Hepatocyte (in vitro differentiated cells): ENCODE measurements at regions not wholly inside any gene's neighbourhood (a gene's known extent, or its start where the extent isn't known, plus 50 kb on each side); places are given as distances from the start of the nearest gene placed in this dataset.
A peak's percentile ranks its signal among the peaks of the same experiment; 100 is the strongest.

Experiments
- DNase-seq: peaks from one replicate; pipeline ENCODE4 v3.0.0-alpha.2; 2016; ENCODE audit warnings: low spot score
- H2AFZ ChIP-seq: fragments of 200-600 bp; sonication (generic); 2 replicates; pipeline ENCODE4 v1.6.0; 2016; ENCODE audit warnings: antibody characterized with exemption, mild to moderate bottlenecking
- H3K27ac ChIP-seq: fragments of 200-600 bp; sonication (generic); 2 replicates; pipeline ENCODE4 v1.5.1; 2016; ENCODE audit warnings: mild to moderate bottlenecking
- H3K27me3 ChIP-seq: fragments of 200-600 bp; sonication (generic); 2 replicates; pipeline ENCODE4 v1.6.1; 2016
- H3K36me3 ChIP-seq: fragments of 200-600 bp; sonication (generic); replicated peaks from 2 replicates; pipeline ENCODE4 v1.5.1; 2016; ENCODE audit warnings: low read depth; ENCODE audit not compliant: insufficient read depth
- H3K4me1 ChIP-seq: fragments of 200-600 bp; sonication (generic); 2 replicates; pipeline ENCODE4 v1.5.1; 2016; ENCODE audit warnings: mild to moderate bottlenecking, moderate library complexity; ENCODE audit not compliant: insufficient read depth
- H3K4me2 ChIP-seq: fragments of 200-600 bp; sonication (generic); 2 replicates; pipeline ENCODE4 v1.6.0; 2016
- H3K4me3 ChIP-seq: fragments of 200-600 bp; sonication (generic); 2 replicates; pipeline ENCODE4 v1.5.1; 2016; ENCODE audit warnings: mild to moderate bottlenecking
- H3K79me2 ChIP-seq: fragments of 200-600 bp; sonication (generic); 2 replicates; pipeline ENCODE4 v1.6.0; 2017; ENCODE audit warnings: mild to moderate bottlenecking
- H3K9me2 ChIP-seq: fragments of 200-600 bp; sonication (generic); replicated peaks from 2 replicates; pipeline ENCODE4 v1.6.0; 2017; ENCODE audit warnings: mild to moderate bottlenecking; ENCODE audit not compliant: insufficient read depth
- H3K9me3 ChIP-seq: fragments of 200-600 bp; sonication (generic); 2 replicates; pipeline ENCODE4 v1.5.1; 2016; ENCODE audit warnings: low read depth, mild to moderate bottlenecking
- H4K20me1 ChIP-seq: fragments of 200-600 bp; sonication (generic); 2 replicates; pipeline ENCODE4 v1.6.0; 2016; ENCODE audit warnings: mild to moderate bottlenecking; ENCODE audit not compliant: insufficient read depth, poor library complexity, severe bottlenecking
- CTCF ChIP-seq: fragments of 200-600 bp; sonication (generic); IDR thresholded peaks from 2 replicates; pipeline ENCODE4 v1.5.1; 2016; ENCODE audit warnings: antibody characterized with exemption, mild to moderate bottlenecking; ENCODE audit not compliant: poor library complexity
- EZH2 ChIP-seq: fragments of 200-600 bp; sonication (generic); IDR thresholded peaks from 2 replicates; pipeline ENCODE4 v1.6.1; 2016; ENCODE audit warnings: antibody characterized with exemption, mild to moderate bottlenecking, borderline replicate concordance
- EZH2phosphoT487 ChIP-seq: fragments of 200-600 bp; sonication (generic); IDR thresholded peaks from one replicate; pipeline ENCODE4 v1.6.1; 2018; ENCODE audit warnings: antibody characterized with exemption, mild to moderate bottlenecking, low read depth, moderate library complexity; ENCODE audit not compliant: unreplicated experiment, severe bottlenecking
- WGBS: methylation state at CpG from one replicate; pipeline ENCODE4 v1.1.6; 2016; ENCODE audit warnings: low lambda C conversion rate; ENCODE audit errors: missing lambda C conversion rate; 5-methylcytosine and 5-hydroxymethylcytosine counted together

DNA sequence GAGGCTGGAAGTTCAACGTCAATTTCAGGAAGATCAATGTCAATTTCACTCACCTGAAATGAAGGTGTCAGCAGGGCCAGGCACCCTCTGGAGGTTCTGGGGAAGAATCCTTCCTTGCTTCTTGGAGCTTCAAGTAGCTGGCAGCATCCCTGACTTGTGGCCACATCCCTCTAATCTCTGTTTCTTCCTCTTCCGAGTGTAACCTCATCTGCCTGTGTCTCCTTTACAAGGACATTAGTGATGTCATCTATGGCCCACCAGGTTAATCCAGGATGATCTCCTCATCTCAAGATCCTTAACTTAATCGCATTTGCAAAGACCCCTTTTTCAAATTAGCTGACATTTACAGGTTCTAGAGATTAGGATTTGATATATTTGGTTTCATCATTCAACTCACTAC lies 240.8 kb upstream of the MTNR1B start:
- H4K20me1 ChIP-seq, result no peaks in the 10 kb centered on the region
- H3K4me1 ChIP-seq, result no peaks in the 10 kb centered on the region
- H2AFZ ChIP-seq, result no peak overlapping the region
- no peaks in the 10 kb centered on the region for H3K9me3 ChIP-seq
- H3K27me3 ChIP-seq, result no peaks in the 10 kb centered on the region
- no peak for DNase-seq
- no peak overlapping the region for H3K4me3 ChIP-seq
- no peaks in the 10 kb centered on the region for H3K36me3 ChIP-seq
- no peaks in the 10 kb centered on the region for H3K9me2 ChIP-seq
- no peaks in the 10 kb centered on the region for H3K79me2 ChIP-seq
- WGBS, result 63% methylated on average over 3 of the region's 3 CpGs
- TF ChIP-seq EZH2phosphoT487 (no peak), EZH2 (no peak), CTCF (no peak)
- no peak overlapping the region for H3K4me2 ChIP-seq
- H3K27ac ChIP-seq, result no peak overlapping the region

DNA sequence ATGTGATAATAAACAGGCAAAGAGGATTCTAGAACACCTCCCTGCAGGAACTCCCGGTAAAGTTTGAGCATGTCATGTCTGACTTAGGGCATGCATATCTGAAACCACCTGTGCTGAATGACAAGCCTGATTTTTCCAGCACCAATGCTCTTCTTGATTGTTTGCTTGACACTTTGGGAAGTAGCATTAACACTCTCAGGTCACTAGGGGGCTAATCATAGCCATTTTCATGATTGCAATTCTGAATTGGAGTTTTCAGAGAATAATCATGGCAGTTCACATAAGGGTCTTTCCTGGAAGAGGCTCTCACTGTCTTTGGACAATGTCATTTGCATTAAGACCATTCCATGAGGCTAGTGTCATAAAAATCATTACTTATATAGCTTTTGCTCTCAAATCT lies 234.4 kb upstream of the MTNR1B start:
- H3K4me3 ChIP-seq, result no peak overlapping the region
- no peaks in the 10 kb centered on the region for H3K4me1 ChIP-seq
- TF ChIP-seq CTCF, result peak; percentile 19
- TF ChIP-seq EZH2, result no peak
- no peaks in the 10 kb centered on the region for H3K9me3 ChIP-seq
- H3K9me2 ChIP-seq, result no peaks in the 10 kb centered on the region
- H3K27ac ChIP-seq, result no peak overlapping the region
- no peaks in the 10 kb centered on the region for H3K79me2 ChIP-seq
- DNase-seq, result no peak
- no peaks in the 10 kb centered on the region for H4K20me1 ChIP-seq
- WGBS, result 83% methylated on average over 1 of the region's 1 CpG
- H3K4me2 ChIP-seq, result no peak overlapping the region
- no peaks in the 10 kb centered on the region for H3K36me3 ChIP-seq
- no peak overlapping the region for H2AFZ ChIP-seq
- H3K27me3 ChIP-seq, result no peaks in the 10 kb centered on the region

DNA sequence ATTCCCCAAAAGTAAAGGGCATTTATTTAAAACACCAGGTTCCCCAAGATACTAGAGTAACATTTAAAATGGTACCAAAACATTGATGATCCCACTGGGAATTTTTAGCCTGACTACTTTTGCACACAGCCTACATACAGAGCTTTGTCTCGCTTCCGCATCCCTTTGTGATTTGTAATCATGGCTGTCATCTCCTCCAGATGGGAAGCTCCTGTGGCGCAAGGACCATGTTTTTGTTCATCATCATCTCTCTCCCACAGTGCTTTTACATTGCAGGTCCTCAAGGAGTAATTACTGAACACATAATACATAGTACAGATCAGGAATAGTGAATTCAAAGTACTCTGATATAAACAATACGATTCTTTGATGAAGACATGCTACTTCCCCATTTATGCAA lies 231.2 kb upstream of the MTNR1B start:
- H3K4me2 ChIP-seq, result no peak overlapping the region
- H3K27me3 ChIP-seq, result no peaks in the 10 kb centered on the region
- WGBS, result 95% methylated on average over 4 of the region's 4 CpGs
- no peaks in the 10 kb centered on the region for H3K4me1 ChIP-seq
- H3K9me3 ChIP-seq, result no peaks in the 10 kb centered on the region
- no peak overlapping the region for H3K4me3 ChIP-seq
- H3K36me3 ChIP-seq, result no peaks in the 10 kb centered on the region
- no peaks in the 10 kb centered on the region for H4K20me1 ChIP-seq
- H2AFZ ChIP-seq, result no peak overlapping the region
- no peak overlapping the region for H3K27ac ChIP-seq
- TF ChIP-seq EZH2 (no peak), EZH2phosphoT487 (no peak), CTCF (no peak)
- H3K79me2 ChIP-seq, result no peaks in the 10 kb centered on the region
- no peaks in the 10 kb centered on the region for H3K9me2 ChIP-seq
- DNase-seq, result no peak

DNA sequence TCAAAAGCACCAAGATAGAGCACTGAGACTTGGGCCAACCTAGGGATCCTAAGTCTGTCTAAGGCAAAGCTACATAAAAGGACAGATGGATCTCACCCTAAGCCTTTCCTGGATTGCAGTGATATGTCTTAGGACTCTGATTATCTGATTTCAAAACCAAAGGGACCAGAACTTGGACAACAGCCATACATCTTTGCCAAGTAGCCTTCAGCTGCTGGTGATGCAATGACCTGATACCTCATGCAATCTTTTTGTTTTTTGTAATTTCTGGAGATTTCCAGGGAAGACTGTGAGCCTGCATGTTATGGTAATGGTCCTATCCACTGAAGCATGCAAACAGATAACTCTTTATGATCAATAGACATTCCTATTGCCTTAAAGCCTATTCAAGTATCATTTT lies 230.4 kb upstream of the MTNR1B start:
- TF ChIP-seq EZH2phosphoT487, result no peak
- no peak for TF ChIP-seq EZH2
- no peak for TF ChIP-seq CTCF
- Histone ChIP-seq H3K4me1 (no peaks in the 10 kb centered on the region), H3K9me2 (no peaks in the 10 kb centered on the region), H3K79me2 (no peaks in the 10 kb centered on the region), H3K27ac (no peak overlapping the region), H3K9me3 (no peaks in the 10 kb centered on the region), H3K4me2 (no peak overlapping the region), H3K4me3 (no peak overlapping the region), H3K36me3 (no peaks in the 10 kb centered on the region), H3K27me3 (no peaks in the 10 kb centered on the region), H2AFZ (no peak overlapping the region), H4K20me1 (no peaks in the 10 kb centered on the region)
- DNase-seq, result no peak
